ENCODE measurements at regions not wholly inside any gene's neighbourhood (a gene's known extent, or its start where the extent isn't known, plus 50 kb on each side); places are given as distances from the start of the nearest gene placed in this dataset.
A peak's percentile ranks its signal among the peaks of the same experiment; 100 is the strongest.

- intact Hi-C loops (cut with micrococcal nuclease; ENCODE audit: unreplicated experiment): no loop called here
- DNase-seq (ENCODE audit: low spot score): peak; percentile 14
- Histone ChIP-seq H3K27me3 (replicated peaks; ENCODE audit: insufficient read depth, low read depth, low read length, poor library complexity) (no peaks in the 10 kb centered on the region), H3K27ac (ENCODE audit: low read depth, low read length, poor library complexity, severe bottlenecking) (no peak overlapping the region), H3K4me3 (ENCODE audit: low read depth, low read length, poor library complexity, severe bottlenecking) (no peak overlapping the region), H3K4me1 (ENCODE audit: insufficient read depth, low read length, poor library complexity, severe bottlenecking) (no peaks in the 10 kb centered on the region), H3K9me3 (ENCODE audit: low read depth, low read length, poor library complexity, severe bottlenecking) (no peaks in the 10 kb centered on the region), H3K36me3 (ENCODE audit: insufficient read depth, low read length, poor library complexity, severe bottlenecking) (no peaks in the 10 kb centered on the region)
- POLR2A ChIA-PET (ENCODE audit: low non-redundant PET): no interaction called here
- TF ChIP-seq CTCF (conservative IDR thresholded peaks at IDR 0.05; ENCODE audit: low read depth, low read length): no peak
- no peak for TF ChIP-seq EZH2 (IDR thresholded peaks at IDR 0.05; ENCODE audit: borderline replicate concordance, low read depth, low read length, poor library complexity, severe bottlenecking)
- CTCF ChIA-PET: no interaction called here
- no TSS peak for BruUV-seq (replicated peaks)
Observed at GRCh38 chr7:16007911-16008310, 321.4 kb upstream of the MEOX2 start.

GRCh38 chr7:16004702-16005101, 318.2 kb upstream of the MEOX2 start:
- H3K27ac ChIP-seq (ENCODE audit: low read depth, low read length, poor library complexity, severe bottlenecking): no peak overlapping the region
- no peaks in the 10 kb centered on the region for H3K27me3 ChIP-seq (replicated peaks; ENCODE audit: insufficient read depth, low read depth, low read length, poor library complexity)
- H3K4me3 ChIP-seq (ENCODE audit: low read depth, low read length, poor library complexity, severe bottlenecking): no peak overlapping the region
- intact Hi-C loops (cut with micrococcal nuclease; ENCODE audit: unreplicated experiment): no loop called here
- CTCF ChIA-PET: no interaction called here
- no peaks in the 10 kb centered on the region for H3K4me1 ChIP-seq (ENCODE audit: insufficient read depth, low read length, poor library complexity, severe bottlenecking)
- no peak for DNase-seq (ENCODE audit: low spot score)
- H3K36me3 ChIP-seq (ENCODE audit: insufficient read depth, low read length, poor library complexity, severe bottlenecking): no peaks in the 10 kb centered on the region
- POLR2A ChIA-PET (ENCODE audit: low non-redundant PET): no interaction called here
- H3K9me3 ChIP-seq (ENCODE audit: low read depth, low read length, poor library complexity, severe bottlenecking): no peaks in the 10 kb centered on the region
- BruUV-seq (replicated peaks): no TSS peak
- TF ChIP-seq CTCF (conservative IDR thresholded peaks at IDR 0.05; ENCODE audit: low read depth, low read length): no peak
- TF ChIP-seq EZH2 (IDR thresholded peaks at IDR 0.05; ENCODE audit: borderline replicate concordance, low read depth, low read length, poor library complexity, severe bottlenecking): no peak

GRCh38 chr7:16001477-16001876, 315.0 kb upstream of the MEOX2 start:
- ChIA-PET POLR2A (ENCODE audit: low non-redundant PET) (no interaction called here), CTCF (no interaction called here)
- Histone ChIP-seq H3K27me3 (replicated peaks; ENCODE audit: insufficient read depth, low read depth, low read length, poor library complexity) (no peaks in the 10 kb centered on the region), H3K27ac (ENCODE audit: low read depth, low read length, poor library complexity, severe bottlenecking) (no peak overlapping the region), H3K4me1 (ENCODE audit: insufficient read depth, low read length, poor library complexity, severe bottlenecking) (no peaks in the 10 kb centered on the region), H3K36me3 (ENCODE audit: insufficient read depth, low read length, poor library complexity, severe bottlenecking) (no peaks in the 10 kb centered on the region), H3K4me3 (ENCODE audit: low read depth, low read length, poor library complexity, severe bottlenecking) (no peak overlapping the region), H3K9me3 (ENCODE audit: low read depth, low read length, poor library complexity, severe bottlenecking) (no peaks in the 10 kb centered on the region)
- intact Hi-C loops (cut with micrococcal nuclease; ENCODE audit: unreplicated experiment): no loop called here
- BruUV-seq (replicated peaks): no TSS peak
- TF ChIP-seq EZH2 (IDR thresholded peaks at IDR 0.05; ENCODE audit: borderline replicate concordance, low read depth, low read length, poor library complexity, severe bottlenecking) (no peak), CTCF (conservative IDR thresholded peaks at IDR 0.05; ENCODE audit: low read depth, low read length) (no peak)
- no peak for DNase-seq (ENCODE audit: low spot score)

Measured in A673 (cell line).